SK-N-MC (cell line): ENCODE measurements at regions not wholly inside any gene's neighbourhood (a gene's known extent, or its start where the extent isn't known, plus 50 kb on each side); places are given as distances from the start of the nearest gene placed in this dataset.

Source experiments
- EZH2 ChIP-seq: fragments of 200-600 bp; sonication (generic); IDR thresholded peaks from one replicate; pipeline ENCODE4 v1.6.1; 2017; ENCODE audit warnings: antibody characterized with exemption
- FOXP2 ChIP-seq: optimal IDR thresholded peaks from 2 replicates; pipeline ENCODE3; 2011; ENCODE audit warnings: mild to moderate bottlenecking, moderate library complexity; ENCODE audit not compliant: insufficient read depth; ENCODE audit errors: extremely low read length, control extremely low read depth
- POLR2AphosphoS5 ChIP-seq: IDR thresholded peaks from 2 replicates; pipeline ENCODE4 v1.6.1; 2012; ENCODE audit warnings: mild to moderate bottlenecking, low read depth, low read length, borderline replicate concordance

DNA sequence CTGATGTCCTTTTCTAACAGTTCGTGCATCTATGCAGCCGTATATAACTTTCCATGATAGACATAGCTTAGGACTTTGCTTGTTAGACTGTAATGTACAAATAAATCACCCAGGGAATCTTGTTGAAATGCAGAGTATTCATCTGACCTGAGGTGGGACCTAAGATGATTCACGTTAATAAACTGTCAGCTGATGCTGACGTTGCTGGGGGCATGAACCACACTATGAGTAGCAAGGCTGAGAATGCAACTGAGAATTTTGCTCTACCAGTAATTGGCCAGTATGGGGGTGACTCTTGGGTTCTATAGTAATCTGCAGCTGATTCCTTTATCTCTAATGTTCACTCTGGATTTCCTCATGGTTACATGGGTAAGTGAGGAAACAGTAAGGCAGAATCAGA is 130.1 kb upstream of the MALRD1 start:
- TF ChIP-seq POLR2AphosphoS5, result no peak
- TF ChIP-seq EZH2, result no peak
- TF ChIP-seq FOXP2, result no peak
